ENCODE measurements at regions not wholly inside any gene's neighbourhood (a gene's known extent, or its start where the extent isn't known, plus 50 kb on each side); places are given as distances from the start of the nearest gene placed in this dataset.

DNA sequence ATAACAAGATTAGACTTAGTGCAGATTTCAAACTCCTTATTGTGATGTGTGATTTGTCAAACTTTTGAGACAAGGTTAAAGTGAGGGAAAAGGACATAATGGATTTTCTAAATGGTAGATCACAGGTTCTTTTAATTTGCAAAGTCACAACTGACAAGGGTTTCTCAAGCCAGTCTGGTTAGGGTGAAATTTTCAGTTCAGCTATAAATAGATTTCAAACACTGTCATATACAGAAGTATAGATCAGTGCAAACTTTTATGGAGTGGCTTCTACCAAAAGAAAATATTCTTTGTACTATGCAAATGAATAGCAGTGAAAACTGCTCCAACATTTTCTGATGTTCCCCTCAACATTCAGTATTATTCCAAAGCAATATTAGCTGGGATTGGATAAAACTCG lies 337.1 kb upstream of the MAN1A1 start:
- Histone ChIP-seq H4K20me1 (ENCODE audit: control insufficient read depth, extremely low read depth, insufficient read depth, low read length) (no peaks in the 10 kb centered on the region), H3K9ac (ENCODE audit: control insufficient read depth, extremely low read depth, insufficient read depth, low read length) (no peak overlapping the region), H3K4me3 (ENCODE audit: control insufficient read depth in 2 of 3, extremely low read depth in 1 of 3, insufficient read depth in 2 of 3, low read depth in 1 of 3, low read length in 3 of 3) (no peak overlapping the region), H3K27ac (ENCODE audit: control insufficient read depth, insufficient read depth, low read length) (no peak overlapping the region), H3K36me3 (ENCODE audit: control insufficient read depth in 2 of 2, extremely low read depth in 1 of 2, insufficient read depth in 2 of 2, low read length in 2 of 2) (no peaks in the 10 kb centered on the region), H2AFZ (ENCODE audit: control insufficient read depth, low read length) (no peak overlapping the region), H3K4me1 (ENCODE audit: control insufficient read depth, extremely low read depth, insufficient read depth, low read length) (no peaks in the 10 kb centered on the region), H3K79me2 (ENCODE audit: control insufficient read depth, insufficient read depth, low read length) (no peaks in the 10 kb centered on the region), H3K9me1 (ENCODE audit: control insufficient read depth, extremely low read depth, insufficient read depth, low read length) (no peaks in the 10 kb centered on the region), H3K4me2 (ENCODE audit: control insufficient read depth, extremely low read depth, insufficient read depth, low read depth, low read length) (no peak overlapping the region), H3K9me3 (ENCODE audit: control insufficient read depth, low read depth, low read length) (no peaks in the 10 kb centered on the region), H3K27me3 (ENCODE audit: control insufficient read depth, extremely low read depth, insufficient read depth, low read length) (no peaks in the 10 kb centered on the region)
- DNase-seq (ENCODE audit: low read depth, low spot score) (no peak), FAIRE-seq (no peak)
- TF ChIP-seq, protein P1, sequence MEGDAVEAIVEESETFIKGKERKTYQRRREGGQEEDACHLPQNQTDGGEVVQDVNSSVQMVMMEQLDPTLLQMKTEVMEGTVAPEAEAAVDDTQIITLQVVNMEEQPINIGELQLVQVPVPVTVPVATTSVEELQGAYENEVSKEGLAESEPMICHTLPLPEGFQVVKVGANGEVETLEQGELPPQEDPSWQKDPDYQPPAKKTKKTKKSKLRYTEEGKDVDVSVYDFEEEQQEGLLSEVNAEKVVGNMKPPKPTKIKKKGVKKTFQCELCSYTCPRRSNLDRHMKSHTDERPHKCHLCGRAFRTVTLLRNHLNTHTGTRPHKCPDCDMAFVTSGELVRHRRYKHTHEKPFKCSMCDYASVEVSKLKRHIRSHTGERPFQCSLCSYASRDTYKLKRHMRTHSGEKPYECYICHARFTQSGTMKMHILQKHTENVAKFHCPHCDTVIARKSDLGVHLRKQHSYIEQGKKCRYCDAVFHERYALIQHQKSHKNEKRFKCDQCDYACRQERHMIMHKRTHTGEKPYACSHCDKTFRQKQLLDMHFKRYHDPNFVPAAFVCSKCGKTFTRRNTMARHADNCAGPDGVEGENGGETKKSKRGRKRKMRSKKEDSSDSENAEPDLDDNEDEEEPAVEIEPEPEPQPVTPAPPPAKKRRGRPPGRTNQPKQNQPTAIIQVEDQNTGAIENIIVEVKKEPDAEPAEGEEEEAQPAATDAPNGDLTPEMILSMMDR (optimal IDR thresholded peaks at IDR 0.05 in 1 of 3, IDR thresholded peaks at IDR 0.05 in 1 of 3, conservative IDR thresholded peaks at IDR 0.05 in 1 of 3; ENCODE audit: extremely low read depth in 1 of 3, insufficient read depth in 2 of 3, low read length in 3 of 3) = no peak
- TF ChIP-seq EZH2 (IDR thresholded peaks at IDR 0.05; ENCODE audit: low read length) = no peak
- dilution Hi-C loops (cut with MboI; ENCODE audit: extremely low pct_ligation_motif_present, low sequenced_read_pairs) = no loop called here

DNA sequence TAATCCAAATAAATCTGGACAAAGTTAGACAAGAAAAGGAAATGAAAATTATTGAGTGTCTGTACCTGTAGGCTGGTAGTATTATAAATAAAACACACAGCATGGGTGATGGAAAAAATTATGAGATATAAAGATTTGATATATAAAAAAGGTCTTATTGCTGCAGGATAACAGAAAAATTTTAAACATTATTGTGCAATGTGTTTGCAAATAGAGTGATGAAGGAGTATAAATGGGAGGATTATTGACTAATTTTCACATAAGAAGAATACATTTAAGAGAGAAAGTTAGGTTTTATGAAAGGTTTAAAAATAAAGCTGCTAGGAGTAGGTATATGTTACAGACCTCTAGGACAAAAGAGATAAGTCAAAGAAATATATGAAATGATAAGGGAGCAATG lies 336.7 kb upstream of the MAN1A1 start:
- dilution Hi-C loops (cut with MboI; ENCODE audit: extremely low pct_ligation_motif_present, low sequenced_read_pairs) = no loop called here
- Histone ChIP-seq H3K4me2 (ENCODE audit: control insufficient read depth, extremely low read depth, insufficient read depth, low read depth, low read length) (no peak overlapping the region), H3K9me1 (ENCODE audit: control insufficient read depth, extremely low read depth, insufficient read depth, low read length) (no peaks in the 10 kb centered on the region), H3K4me1 (ENCODE audit: control insufficient read depth, extremely low read depth, insufficient read depth, low read length) (no peaks in the 10 kb centered on the region), H3K4me3 (ENCODE audit: control insufficient read depth in 2 of 3, extremely low read depth in 1 of 3, insufficient read depth in 2 of 3, low read depth in 1 of 3, low read length in 3 of 3) (no peak overlapping the region), H4K20me1 (ENCODE audit: control insufficient read depth, extremely low read depth, insufficient read depth, low read length) (no peaks in the 10 kb centered on the region), H3K27ac (ENCODE audit: control insufficient read depth, insufficient read depth, low read length) (no peak overlapping the region), H3K9ac (ENCODE audit: control insufficient read depth, extremely low read depth, insufficient read depth, low read length) (no peak overlapping the region), H2AFZ (ENCODE audit: control insufficient read depth, low read length) (no peak overlapping the region), H3K79me2 (ENCODE audit: control insufficient read depth, insufficient read depth, low read length) (no peaks in the 10 kb centered on the region), H3K27me3 (ENCODE audit: control insufficient read depth, extremely low read depth, insufficient read depth, low read length) (no peaks in the 10 kb centered on the region), H3K36me3 (ENCODE audit: control insufficient read depth in 2 of 2, extremely low read depth in 1 of 2, insufficient read depth in 2 of 2, low read length in 2 of 2) (no peaks in the 10 kb centered on the region), H3K9me3 (ENCODE audit: control insufficient read depth, low read depth, low read length) (no peaks in the 10 kb centered on the region)
- FAIRE-seq (no peak), DNase-seq (ENCODE audit: low read depth, low spot score) (no peak)
- no peak for TF ChIP-seq EZH2 (IDR thresholded peaks at IDR 0.05; ENCODE audit: low read length)
- TF ChIP-seq, protein P1 (optimal IDR thresholded peaks at IDR 0.05 in 1 of 3, IDR thresholded peaks at IDR 0.05 in 1 of 3, conservative IDR thresholded peaks at IDR 0.05 in 1 of 3; ENCODE audit: extremely low read depth in 1 of 3, insufficient read depth in 2 of 3, low read length in 3 of 3) = no peak

All from keratinocyte (primary cell).